Colon (tissue), 2 donors: ENCODE measurements at regions not wholly inside any gene's neighbourhood (a gene's known extent, or its start where the extent isn't known, plus 50 kb on each side); places are given as distances from the start of the nearest gene placed in this dataset.

Source experiments
- FAIRE-seq: peaks from 2 replicates; lab custom pipeline; 2012; peaks lifted over from hg19 to GRCh38; lab: Jason Lieb, UNC
- donor health status: control.
- donor health status: control.

- FAIRE-seq, result no peak
Observed at GRCh38 chr5:52502460-52502999, 285.2 kb upstream of the ITGA1 start.

- FAIRE-seq, result no peak
Observed at GRCh38 chr5:52504584-52505240, 283.0 kb upstream of the ITGA1 start.

- no peak for FAIRE-seq
Observed at GRCh38 chr5:52517667-52518066, 270.0 kb upstream of the ITGA1 start.

GRCh38 chr5:52520171-52520570 lies 267.5 kb upstream of the ITGA1 start:
- no peak for FAIRE-seq

- FAIRE-seq, result no peak
Observed at GRCh38 chr5:52521236-52521635, 266.5 kb upstream of the ITGA1 start.

- FAIRE-seq, result no peak
Observed at GRCh38 chr5:52523701-52524100, 264.0 kb upstream of the ITGA1 start.

- no peak for FAIRE-seq
Observed at GRCh38 chr5:52531105-52531504, 256.6 kb upstream of the ITGA1 start.

- no peak for FAIRE-seq
Observed at GRCh38 chr5:52543594-52543993, 244.1 kb upstream of the ITGA1 start.

GRCh38 chr5:52544738-52545137 lies 243.0 kb upstream of the ITGA1 start:
- no peak for FAIRE-seq

- no peak for FAIRE-seq
Observed at GRCh38 chr5:52554293-52554692, 233.4 kb upstream of the ITGA1 start.

- no peak for FAIRE-seq
Observed at GRCh38 chr5:52560366-52560765, 227.3 kb upstream of the ITGA1 start.

GRCh38 chr5:52562473-52562872 lies 225.2 kb upstream of the ITGA1 start:
- FAIRE-seq, result no peak

- FAIRE-seq, result no peak
Observed at GRCh38 chr5:52564587-52564986, 223.1 kb upstream of the ITGA1 start.

- no peak for FAIRE-seq
Observed at GRCh38 chr5:52577546-52577945, 210.2 kb upstream of the ITGA1 start.

- no peak for FAIRE-seq
Observed at GRCh38 chr5:52579391-52579790, 208.3 kb upstream of the ITGA1 start.

- no peak for FAIRE-seq
Observed at GRCh38 chr5:52580921-52581320, 206.8 kb upstream of the ITGA1 start.

- no peak for FAIRE-seq
Observed at GRCh38 chr5:52582313-52582712, 205.4 kb upstream of the ITGA1 start.

GRCh38 chr5:52587131-52587530 lies 200.6 kb upstream of the ITGA1 start:
- no peak for FAIRE-seq

- no peak for FAIRE-seq
Observed at GRCh38 chr5:52597625-52598024, 190.1 kb upstream of the ITGA1 start.

- FAIRE-seq, result no peak
Observed at GRCh38 chr5:52598968-52599367, 188.7 kb upstream of the ITGA1 start.

- peak; percentile 36 for FAIRE-seq
Observed at GRCh38 chr5:52603778-52604554, 183.8 kb upstream of the ITGA1 start.

GRCh38 chr5:52605317-52606313 lies 182.1 kb upstream of the ITGA1 start:
- no peak for FAIRE-seq
